Activated CD4-positive, CD25-positive, alpha-beta regulatory T cell treated with anti-CD3 and anti-CD28 coated beads, Interleukin-2, amount 50 U/mL, for 72 hours (primary cell): ENCODE measurements at regions not wholly inside any gene's neighbourhood (a gene's known extent, or its start where the extent isn't known, plus 50 kb on each side); places are given as distances from the start of the nearest gene placed in this dataset.
"Not testable (repeated sequence)": the region's sequence is repeated elsewhere in the genome, so short reads cannot be mapped to it uniquely, and the experiment has no call there.

Experiments
- DNase-seq: peaks from one replicate; pipeline ENCODE4 v3.0.0; 2021

DNA sequence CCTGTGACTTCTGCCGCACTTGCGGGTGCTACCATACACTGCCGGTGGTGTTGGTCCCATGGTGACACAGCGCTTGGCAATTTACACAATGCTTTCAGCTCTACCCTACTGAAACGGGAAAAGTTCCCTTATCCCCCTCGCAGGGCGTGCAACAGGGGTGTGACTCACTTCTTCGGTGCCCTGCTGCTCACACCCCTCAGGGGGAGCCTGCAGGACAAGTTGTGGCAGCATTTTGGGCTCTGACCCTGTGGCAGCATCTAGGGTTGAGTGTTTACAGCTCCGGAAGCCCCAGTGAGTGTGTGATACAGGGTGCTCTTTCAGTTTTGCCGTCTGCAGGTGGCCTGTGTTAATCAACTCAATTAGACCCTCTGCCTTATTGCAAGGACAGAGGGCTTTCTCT, 324.7 kb upstream of the RGMA start:
- no peak for DNase-seq

DNA sequence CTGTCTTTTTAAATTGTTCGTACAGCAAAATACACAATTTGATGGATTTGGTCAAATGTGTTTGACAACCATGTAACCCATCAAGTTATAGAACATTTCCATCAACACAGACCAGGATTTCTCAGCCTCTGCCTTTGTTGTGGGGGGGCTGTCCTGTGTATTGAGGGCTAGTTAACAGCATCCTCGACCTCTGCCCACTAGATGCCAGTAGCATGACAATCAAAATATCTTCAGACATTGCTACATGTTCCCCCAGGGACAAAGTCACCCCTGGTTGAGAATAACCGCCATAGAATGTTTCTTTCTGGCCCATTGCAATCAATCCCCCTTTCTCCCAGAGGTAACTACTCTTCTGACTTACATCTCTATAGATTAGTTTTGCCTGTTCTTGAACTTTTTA, 310.1 kb upstream of the RGMA start:
- no peak for DNase-seq

GRCh38 chr15:93389211-93389610, 300.2 kb upstream of the RGMA start:
- DNase-seq = no peak

- no peak for DNase-seq
These were observed 295.9 kb upstream of the RGMA start for GRCh38 chr15:93384886-93385285.

DNA sequence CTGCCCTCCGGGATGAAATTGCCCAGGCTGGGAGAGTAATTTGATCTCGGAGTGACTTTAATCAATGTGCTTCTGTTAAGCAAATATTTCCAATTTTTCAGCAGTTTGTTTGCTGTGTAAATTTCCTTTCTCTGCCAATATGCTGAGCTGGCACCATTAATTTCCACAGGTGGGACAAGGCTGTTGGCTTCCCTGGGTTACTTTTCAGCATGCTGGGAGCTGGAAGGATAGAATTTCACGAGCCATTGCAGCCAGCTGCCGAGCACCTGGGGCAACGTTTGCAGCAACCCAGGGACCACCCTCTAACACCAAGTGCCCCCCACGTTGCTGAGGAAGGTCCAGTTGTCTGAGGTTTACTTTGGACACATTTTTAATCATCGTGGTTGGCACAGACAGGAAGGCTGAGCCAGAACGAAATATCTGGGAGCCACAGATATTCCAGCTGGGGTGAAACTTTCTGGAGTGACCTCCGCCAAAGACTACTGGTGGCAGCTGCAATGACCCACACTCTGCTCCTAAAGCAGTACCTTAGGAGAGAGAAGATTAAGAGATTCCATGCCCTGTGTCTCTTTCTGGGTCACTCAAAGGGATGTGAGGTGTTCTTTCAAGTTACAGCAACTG, 293.3 kb upstream of the RGMA start:
- DNase-seq = no peak

DNA sequence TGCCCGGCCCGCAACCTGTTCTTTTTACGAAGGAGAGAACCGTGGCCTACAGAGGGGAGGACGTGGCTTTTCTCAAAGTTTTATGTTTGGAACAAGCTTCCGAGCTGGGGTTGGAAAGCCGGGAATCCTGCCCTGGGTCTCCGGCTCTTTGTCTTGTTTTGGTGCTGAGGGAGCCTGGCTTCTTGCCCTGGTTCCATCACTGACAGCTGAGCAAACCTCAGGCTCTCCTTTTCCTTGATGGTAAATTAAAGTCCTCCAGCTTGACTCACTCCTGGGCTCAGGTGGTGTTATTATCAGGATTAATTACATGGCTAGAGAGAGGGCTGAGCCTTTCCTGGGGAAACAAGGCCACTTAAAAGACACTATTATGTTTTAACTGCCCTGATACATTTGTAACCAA, 289.5 kb upstream of the RGMA start:
- no peak for DNase-seq

GRCh38 chr15:93372865-93373223, 283.8 kb upstream of the RGMA start:
- no peak for DNase-seq

DNA sequence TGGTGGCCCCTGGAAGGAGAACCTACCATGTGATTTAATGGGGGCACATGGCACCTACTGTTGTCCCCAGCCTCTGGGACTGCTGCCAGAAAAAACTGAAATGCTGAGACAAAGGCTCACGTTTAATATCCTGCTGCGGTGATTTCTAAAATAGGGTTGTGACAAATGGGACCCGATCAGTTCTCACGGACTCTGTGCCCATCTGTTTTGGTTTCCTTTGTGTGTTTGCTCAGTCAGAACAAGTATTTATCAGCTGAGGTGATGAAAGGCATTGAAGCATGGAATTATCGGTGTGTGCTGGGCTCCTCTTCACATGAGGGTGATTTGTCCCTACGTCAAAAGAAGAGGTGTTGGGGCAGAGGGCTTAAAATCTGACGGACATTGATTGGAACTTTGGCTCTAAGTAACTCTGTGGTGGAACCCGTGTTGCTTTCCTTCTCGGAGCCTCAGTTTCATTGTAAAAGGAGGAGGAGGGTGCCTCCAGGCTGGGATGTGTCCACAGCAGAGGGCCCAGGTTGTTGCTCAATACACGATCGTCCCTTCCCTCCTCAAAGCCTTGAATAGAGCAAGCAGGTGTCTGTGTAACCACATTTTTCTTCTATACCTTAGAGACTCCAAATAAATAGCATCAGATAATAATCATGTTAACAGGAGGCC, 283.3 kb upstream of the RGMA start:
- no peak for DNase-seq

DNA sequence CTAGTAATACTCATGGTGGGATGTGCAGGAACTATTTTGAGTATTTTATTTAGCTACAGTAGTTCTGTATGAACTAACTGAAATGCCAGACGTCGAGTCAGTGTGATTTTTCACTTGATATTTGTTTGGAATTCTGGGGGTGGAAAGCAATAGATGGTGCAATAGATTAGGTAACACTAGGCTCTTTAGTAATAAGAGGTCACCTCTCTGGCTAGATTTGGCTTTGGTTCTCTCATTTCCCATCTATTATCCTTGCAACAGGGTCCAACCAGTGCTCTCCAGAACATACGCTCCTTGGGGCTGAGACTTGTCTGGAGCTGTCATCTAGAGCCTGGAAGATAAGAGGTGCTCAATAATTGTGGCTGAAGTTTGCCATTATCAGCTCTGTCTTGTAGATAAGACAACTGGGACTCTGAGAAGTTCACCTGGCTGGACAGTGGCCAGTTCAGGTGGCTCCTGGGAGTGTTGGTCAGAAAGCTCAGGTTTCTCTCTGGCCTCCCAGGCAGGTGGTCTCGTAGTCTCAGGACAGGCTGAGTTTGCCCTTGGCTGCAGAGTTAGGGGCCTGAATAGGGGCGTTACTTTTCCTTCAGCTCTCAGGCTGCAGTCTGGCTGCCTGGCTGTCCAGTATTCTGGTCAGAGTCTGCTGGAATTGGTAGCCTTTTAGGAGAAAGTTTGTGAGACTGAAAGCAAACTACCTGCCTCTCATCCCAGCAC, 277.5 kb upstream of the RGMA start:
- DNase-seq = no peak

GRCh38 chr15:93362821-93363220, 273.8 kb upstream of the RGMA start:
- no peak for DNase-seq

- no peak for DNase-seq
These were observed 273.2 kb upstream of the RGMA start for GRCh38 chr15:93362203-93362602.

DNA sequence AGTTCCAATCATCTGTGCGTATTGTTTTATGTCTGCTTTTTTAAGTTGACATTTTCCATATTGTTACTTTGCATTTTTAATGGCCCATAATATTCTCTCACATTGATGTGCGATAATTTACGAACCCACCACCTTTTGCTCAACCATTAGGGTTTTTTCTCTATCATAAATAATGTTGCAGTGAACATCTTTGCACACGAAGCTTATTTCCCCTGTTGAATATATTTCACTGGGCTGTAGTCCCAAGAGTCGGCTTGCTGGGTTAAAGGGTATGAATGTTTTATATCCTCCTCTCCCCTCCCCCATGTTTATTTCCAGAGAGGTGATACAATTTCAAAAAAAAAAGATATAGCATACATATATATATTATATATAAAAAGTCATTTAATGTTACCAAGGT, 272.7 kb upstream of the RGMA start:
- DNase-seq = no peak

DNA sequence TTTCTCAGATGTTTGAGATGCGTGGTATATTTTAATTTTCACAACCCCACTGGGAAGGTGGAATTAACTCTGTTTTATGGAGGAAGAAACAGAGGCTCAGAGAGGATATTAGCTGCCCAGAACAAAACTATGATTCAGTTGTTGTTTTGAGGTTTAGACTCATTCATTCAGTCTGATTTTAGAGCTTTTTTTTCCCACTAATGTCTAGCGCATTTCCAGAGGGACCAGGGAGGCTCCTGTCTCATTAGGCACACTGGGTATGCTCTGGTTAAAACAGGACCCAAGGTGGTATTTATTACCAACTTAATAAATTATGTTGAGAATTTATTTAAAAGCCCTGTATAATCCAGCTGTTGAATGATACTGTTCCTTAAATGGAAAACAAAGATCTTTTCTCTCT, 272.0 kb upstream of the RGMA start:
- no peak for DNase-seq

GRCh38 chr15:93360318-93360717, 271.3 kb upstream of the RGMA start:
- no peak for DNase-seq

GRCh38 chr15:93359425-93360131, 270.6 kb upstream of the RGMA start:
- no peak for DNase-seq

DNA sequence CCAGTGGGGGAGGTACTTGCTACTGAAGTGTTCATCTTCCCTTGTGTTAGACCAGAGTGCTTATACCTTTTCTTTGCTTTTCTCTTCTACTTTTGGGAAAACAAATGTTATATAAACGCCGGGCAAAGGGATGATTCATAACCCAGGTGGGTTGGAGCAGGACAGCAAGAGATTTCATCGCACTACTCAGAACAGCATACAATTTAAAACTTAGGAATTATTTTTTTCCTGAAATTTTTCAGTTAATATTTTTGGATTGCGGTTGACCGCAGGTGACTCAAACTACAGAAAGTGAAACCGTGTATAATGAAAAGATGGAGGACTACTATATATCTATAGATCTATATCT, 270.0 kb upstream of the RGMA start:
- no peak for DNase-seq

DNA sequence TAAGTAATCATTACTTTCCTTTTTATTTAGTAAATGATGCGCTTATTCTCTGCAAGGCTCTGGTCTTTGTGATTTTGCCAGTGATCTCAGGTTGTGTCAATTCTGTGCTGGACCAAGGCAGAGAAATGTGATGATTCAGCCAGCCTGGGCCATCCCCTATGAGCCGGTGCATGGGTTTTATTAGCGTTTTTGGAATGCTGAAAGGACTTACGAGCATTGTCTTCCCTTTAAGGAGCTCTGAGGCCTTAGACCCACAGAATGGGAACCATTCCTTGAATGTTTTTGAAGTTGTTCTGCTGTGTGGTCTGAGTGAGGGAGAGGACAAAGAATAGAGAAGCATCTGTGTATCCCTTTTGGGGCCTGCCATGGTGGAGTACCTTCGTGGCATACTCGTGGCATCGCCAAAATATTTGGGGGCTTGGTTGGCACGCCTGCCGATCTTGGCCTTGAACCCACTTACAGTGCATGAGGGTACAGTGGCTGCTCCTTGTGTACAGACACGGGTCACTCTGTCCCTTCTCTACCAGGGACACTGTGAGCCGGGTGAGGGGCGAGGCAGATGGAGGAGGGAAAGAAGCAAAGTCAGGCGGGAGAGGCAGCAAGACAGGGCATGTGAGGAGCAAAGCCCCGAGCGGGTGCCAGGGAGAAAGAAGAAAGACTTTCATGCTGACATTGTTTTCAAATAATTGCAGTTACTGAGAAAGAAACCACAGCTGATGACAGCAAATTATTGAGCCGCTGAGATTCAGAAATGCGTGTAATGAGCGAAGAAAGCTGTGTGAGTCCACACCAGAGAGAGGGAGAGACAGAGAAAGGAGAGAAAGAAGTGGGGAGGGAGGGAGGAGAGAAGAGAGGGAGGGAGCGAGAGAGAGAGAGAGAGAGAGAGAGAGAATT, 269.4 kb upstream of the RGMA start:
- DNase-seq = no peak

DNA sequence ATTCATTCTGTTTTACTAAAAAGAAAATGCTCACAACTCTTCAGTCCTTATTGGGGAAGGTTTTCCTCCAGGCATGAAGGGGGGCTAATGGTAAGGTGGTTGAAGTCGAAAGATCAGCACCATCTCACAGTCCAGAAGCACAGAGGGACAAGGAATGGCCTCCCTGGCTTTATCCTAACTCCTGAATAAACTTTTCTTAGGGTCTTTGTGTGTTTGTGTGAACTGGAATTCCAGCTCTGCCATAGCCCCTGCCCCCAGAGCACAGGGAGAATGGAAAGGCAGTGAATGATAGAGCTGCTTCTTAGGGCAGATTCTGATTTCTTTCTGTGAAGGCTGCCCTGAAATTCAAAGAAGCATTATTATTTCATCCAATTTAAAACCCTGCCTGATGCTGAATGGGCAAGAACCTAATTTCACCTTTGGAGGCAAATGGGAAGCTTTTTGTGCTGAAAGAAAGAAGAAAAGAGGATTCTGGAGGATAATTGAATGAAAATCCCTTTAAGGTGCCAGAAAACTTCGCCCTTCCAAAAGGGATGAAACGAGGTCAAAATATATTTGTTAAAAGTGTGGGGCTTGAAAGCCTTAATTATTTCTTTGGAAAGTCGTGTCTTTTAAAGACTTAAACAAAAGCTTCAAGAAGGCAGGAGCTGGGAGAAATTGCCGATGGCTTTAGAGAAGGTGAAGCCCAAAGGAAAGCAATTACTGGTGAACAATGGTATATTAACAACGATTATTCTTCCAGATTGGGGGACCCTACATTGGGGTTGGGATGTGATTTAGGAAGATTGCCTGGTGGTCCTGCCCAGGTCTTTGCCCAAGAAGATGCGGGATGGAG, 259.9 kb upstream of the RGMA start:
- DNase-seq = no peak

- DNase-seq = no peak
These were observed 259.0 kb upstream of the RGMA start for GRCh38 chr15:93347986-93348385.

DNA sequence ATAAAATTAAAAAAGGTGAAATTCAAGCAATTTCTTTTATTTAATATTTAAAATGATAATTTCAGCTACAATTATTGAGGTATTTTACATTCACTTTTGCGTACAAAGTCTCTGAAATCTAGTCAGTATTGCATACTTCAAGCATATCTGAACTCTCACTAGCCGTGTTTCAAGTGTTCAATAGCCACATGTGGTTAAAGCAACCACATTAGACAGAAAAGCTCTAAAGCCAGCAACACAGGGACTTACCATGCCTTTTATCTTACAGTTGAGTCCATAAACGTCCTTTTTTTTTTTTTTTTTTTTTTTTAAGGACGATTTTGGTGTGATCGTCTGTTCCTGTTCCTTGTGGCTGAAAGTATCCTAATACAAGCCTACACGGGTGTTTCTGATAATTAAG, 257.0 kb upstream of the RGMA start:
- DNase-seq = no peak

DNA sequence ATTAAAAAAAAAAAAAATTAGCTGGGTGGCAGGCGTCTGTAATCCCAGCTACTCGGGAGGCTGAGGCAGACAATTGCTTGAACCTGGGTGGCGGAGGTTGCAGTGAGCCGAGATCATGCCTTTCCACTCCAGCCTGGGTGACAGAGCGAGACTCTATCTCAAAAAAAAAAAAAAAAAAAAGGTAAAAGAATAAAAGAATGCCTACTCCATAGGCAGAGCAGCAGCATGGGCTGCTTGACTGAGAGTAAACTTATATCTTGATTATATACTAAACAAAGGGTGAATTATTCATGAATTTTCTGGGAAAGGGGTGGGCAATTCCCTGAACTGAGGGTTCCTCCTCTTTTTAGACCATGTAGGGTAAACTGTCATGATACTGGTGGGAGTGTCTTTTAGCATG, 254.4 kb upstream of the RGMA start:
- not testable (repeated sequence) for DNase-seq

GRCh38 chr15:93341164-93341563, 252.2 kb upstream of the RGMA start:
- DNase-seq = no peak
